ENCODE measurements at regions not wholly inside any gene's neighbourhood (a gene's known extent, or its start where the extent isn't known, plus 50 kb on each side); places are given as distances from the start of the nearest gene placed in this dataset.

- no peak for DNase-seq
Observed at GRCh38 chr15:95866711-95867440, 463.6 kb upstream of the NR2F2 start.

GRCh38 chr15:95868450-95868849 is 462.1 kb upstream of the NR2F2 start:
- DNase-seq: no peak

- no peak for DNase-seq
Observed at GRCh38 chr15:95868970-95869369, 461.5 kb upstream of the NR2F2 start.

- DNase-seq: no peak
Observed at GRCh38 chr15:95869920-95870319, 460.6 kb upstream of the NR2F2 start.

- no peak for DNase-seq
Observed at GRCh38 chr15:95872366-95872771, 458.1 kb upstream of the NR2F2 start.

GRCh38 chr15:95874637-95875036 is 455.9 kb upstream of the NR2F2 start:
- no peak for DNase-seq

- DNase-seq: no peak
Observed at GRCh38 chr15:95875121-95875643, 455.3 kb upstream of the NR2F2 start.

GRCh38 chr15:95880031-95880570 is 450.4 kb upstream of the NR2F2 start:
- DNase-seq: no peak

GRCh38 chr15:95880630-95881029 is 449.9 kb upstream of the NR2F2 start:
- DNase-seq: no peak

- DNase-seq: no peak
Observed at GRCh38 chr15:95883064-95883463, 447.4 kb upstream of the NR2F2 start.

GRCh38 chr15:95884276-95884675 is 446.2 kb upstream of the NR2F2 start:
- no peak for DNase-seq

- DNase-seq: no peak
Observed at GRCh38 chr15:95887666-95888390, 442.7 kb upstream of the NR2F2 start.

- DNase-seq: no peak
Observed at GRCh38 chr15:95888762-95889161, 441.7 kb upstream of the NR2F2 start.

- no peak for DNase-seq
Observed at GRCh38 chr15:95894407-95894956, 436.0 kb upstream of the NR2F2 start.

GRCh38 chr15:95895508-95895907 is 435.0 kb upstream of the NR2F2 start:
- DNase-seq: no peak

- DNase-seq: no peak
Observed at GRCh38 chr15:95897651-95898050, 432.8 kb upstream of the NR2F2 start.

GRCh38 chr15:95898761-95899160 is 431.7 kb upstream of the NR2F2 start:
- DNase-seq: no peak

GRCh38 chr15:95901271-95901670 is 429.2 kb upstream of the NR2F2 start:
- DNase-seq: no peak

- no peak for DNase-seq
Observed at GRCh38 chr15:95902606-95903005, 427.9 kb upstream of the NR2F2 start.

GRCh38 chr15:95903352-95903751 is 427.1 kb upstream of the NR2F2 start:
- no peak for DNase-seq

GRCh38 chr15:95910643-95911212 is 419.8 kb upstream of the NR2F2 start:
- no peak for DNase-seq

- DNase-seq: no peak
Observed at GRCh38 chr15:95911570-95912279, 418.8 kb upstream of the NR2F2 start.

- no peak for DNase-seq
Observed at GRCh38 chr15:95912280-95912625, 418.2 kb upstream of the NR2F2 start.
